GM10248 (cell line): ENCODE measurements at regions not wholly inside any gene's neighbourhood (a gene's known extent, or its start where the extent isn't known, plus 50 kb on each side); places are given as distances from the start of the nearest gene placed in this dataset.

ENCODE experiments used
- CTCF ChIA-PET: fragments of 300-600 bp; sonication (Branson Sonifier 250); formaldehyde crosslinking; extraction: SDS; loops from one replicate; lab custom pipeline; 2021; ENCODE audit warnings: antibody characterized with exemption; lab: Yijun Ruan, JAX
- POLR2A ChIA-PET: fragments of 350-650 bp; sonication (Branson Sonifier 250); formaldehyde crosslinking; extraction: SDS; loops from one replicate; lab custom pipeline; 2020; ENCODE audit warnings: antibody characterized with exemption; lab: Yijun Ruan, JAX
- DNase-seq: peaks from one replicate; pipeline ENCODE4 v3.0.0; 2012; ENCODE audit errors: extremely low spot score
- CTCF ChIP-seq: IDR thresholded peaks from 2 replicates; pipeline ENCODE4 v1.5.1; 2012; ENCODE audit warnings: mild to moderate bottlenecking, low read depth; ENCODE audit errors: extremely low read depth, missing control alignments, control extremely low read depth

- ChIA-PET CTCF (interaction anchor here (1.0 kb wide), 1 partner anchor 21 kb away, joined by 3 read pairs; no protein-coding TSS in a partner anchor), POLR2A (no interaction called here)
- no peak for TF ChIP-seq CTCF
- no peak for DNase-seq
Observed at GRCh38 chr20:11350126-11351005, 567.3 kb upstream of the BTBD3 start.

GRCh38 chr20:11352041-11352440 lies 565.7 kb upstream of the BTBD3 start:
- CTCF ChIA-PET, result interaction anchor here (1.0 to 1.3 kb wide), 3 partner anchors 10 to 192 kb away, joined by 3 read pairs; no protein-coding TSS in a partner anchor
- no peak for TF ChIP-seq CTCF
- POLR2A ChIA-PET, result no interaction called here

GRCh38 chr20:11354846-11355245 lies 562.8 kb upstream of the BTBD3 start:
- ChIA-PET POLR2A (no interaction called here), CTCF (interaction anchor here (0.9 kb wide), 1 partner anchor 10 kb away, joined by 3 read pairs; no protein-coding TSS in a partner anchor)
- TF ChIP-seq CTCF, result no peak
- DNase-seq, result no peak

More at GRCh38 chr20:11352041-11352440, 565.7 kb upstream of the BTBD3 start:
- no peak for DNase-seq

- CTCF ChIA-PET, result interaction anchor here (0.9 kb wide), 1 partner anchor 11 kb away, joined by 3 read pairs; no protein-coding TSS in a partner anchor
- POLR2A ChIA-PET, result no interaction called here
- DNase-seq, result no peak
- no peak for TF ChIP-seq CTCF
Observed at GRCh38 chr20:11355345-11355744, 562.3 kb upstream of the BTBD3 start.

GRCh38 chr20:11356061-11356460 lies 561.6 kb upstream of the BTBD3 start:
- ChIA-PET CTCF (interaction anchor here (1.3 kb wide), 1 partner anchor 26 kb away, joined by 4 read pairs; no protein-coding TSS in a partner anchor), POLR2A (no interaction called here)
- no peak for TF ChIP-seq CTCF
- no peak for DNase-seq

- ChIA-PET CTCF (no interaction called here), POLR2A (no interaction called here)
- DNase-seq, result no peak
- TF ChIP-seq CTCF, result no peak
Observed at GRCh38 chr20:11362450-11362849, 555.2 kb upstream of the BTBD3 start.
